Mononuclear cell (primary cell): ENCODE measurements at regions not wholly inside any gene's neighbourhood (a gene's known extent, or its start where the extent isn't known, plus 50 kb on each side); places are given as distances from the start of the nearest gene placed in this dataset.

Source experiments
- H3K27me3 ChIP-seq: 2 replicates; pipeline ENCODE4 v1.6.0; 2011; ENCODE audit warnings: low read length, control low read depth; ENCODE audit not compliant: insufficient read depth
- H3K4me1 ChIP-seq: 2 replicates; pipeline ENCODE4 v1.5.1; 2011; ENCODE audit warnings: mild to moderate bottlenecking, low read length, control low read depth; ENCODE audit not compliant: insufficient read depth
- H3K4me3 ChIP-seq: 2 replicates; pipeline ENCODE4 v1.5.1; 2011; ENCODE audit warnings: mild to moderate bottlenecking, low read length, moderate library complexity
- H3K9me3 ChIP-seq: 2 replicates; pipeline ENCODE4 v1.5.1; 2011; ENCODE audit warnings: low read depth, mild to moderate bottlenecking, control low read depth, low read length

DNA sequence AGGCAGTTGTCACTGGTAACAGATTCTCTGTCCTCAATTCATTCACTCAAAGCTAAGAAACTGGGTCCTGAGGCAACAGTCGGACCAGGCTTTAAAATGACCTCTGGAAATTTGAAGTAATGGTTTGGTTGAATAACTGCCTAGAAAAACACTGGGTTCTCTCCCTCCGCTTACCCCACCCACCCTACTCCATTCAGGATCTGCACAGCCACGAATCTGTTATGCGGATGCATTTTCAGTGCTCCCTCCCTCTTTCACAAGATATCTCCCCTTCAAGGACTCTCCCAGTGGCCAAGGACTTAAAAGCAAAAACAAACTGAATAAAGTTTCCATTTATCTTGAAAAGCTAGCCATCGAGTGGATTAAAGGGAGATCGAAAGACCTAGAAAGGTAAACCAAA is 260.2 kb upstream of the ANKRD55 start:
- Histone ChIP-seq H3K9me3 (no peaks in the 10 kb centered on the region), H3K4me3 (no peak overlapping the region)

DNA sequence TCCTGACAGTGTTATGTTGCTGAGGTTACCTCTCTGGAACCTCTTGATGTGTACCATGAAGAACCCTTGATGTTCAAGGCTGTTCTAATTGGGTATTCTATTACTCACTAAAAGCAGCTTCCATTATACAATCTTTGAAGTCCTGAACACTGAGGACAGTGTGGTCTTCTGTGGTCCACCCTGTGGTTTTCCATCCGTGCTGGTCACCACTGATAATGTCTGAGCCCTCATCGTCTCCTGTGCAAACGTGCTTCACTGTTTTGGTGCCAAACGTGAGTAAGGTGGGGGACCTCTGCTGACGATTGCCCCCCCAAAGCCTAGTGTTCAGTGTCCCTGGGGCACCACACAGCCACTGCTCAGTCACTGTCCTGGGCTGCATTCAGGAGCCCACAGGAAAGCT is 259.7 kb upstream of the ANKRD55 start:
- H3K4me3 ChIP-seq = no peak overlapping the region
- H3K4me1 ChIP-seq = peaks cover 24% of the 10 kb centered on the region
- no peaks in the 10 kb centered on the region for H3K27me3 ChIP-seq
- H3K9me3 ChIP-seq = no peaks in the 10 kb centered on the region

More for the DNA sequence above, 260.2 kb upstream of the ANKRD55 start:
- Histone ChIP-seq H3K27me3 (no peaks in the 10 kb centered on the region), H3K4me1 (peaks cover 24% of the 10 kb centered on the region)

DNA sequence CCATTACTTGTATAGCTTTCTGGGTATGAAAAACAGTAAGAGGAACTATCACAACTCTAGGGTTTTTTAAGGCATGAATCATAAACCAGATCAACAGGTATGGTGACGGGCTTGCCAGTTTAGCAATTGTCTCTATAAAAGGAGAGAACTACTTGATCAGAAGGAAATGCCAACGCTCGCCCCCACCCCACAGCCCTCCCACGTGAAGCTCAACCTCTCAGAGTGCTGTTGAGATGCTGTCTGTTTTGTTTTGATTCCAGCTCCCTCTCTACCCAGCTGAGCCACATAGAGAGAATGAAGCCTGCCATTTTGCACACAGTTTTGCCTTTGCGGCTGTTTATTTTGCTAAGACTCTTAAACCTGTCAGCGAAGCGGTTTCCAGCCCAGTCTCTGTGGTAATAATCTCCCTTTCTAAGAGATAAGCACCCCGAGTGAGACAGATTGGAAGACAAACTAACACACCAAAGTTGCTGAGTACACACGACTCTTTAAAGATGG is 257.9 kb upstream of the ANKRD55 start:
- H3K9me3 ChIP-seq = no peaks in the 10 kb centered on the region

DNA sequence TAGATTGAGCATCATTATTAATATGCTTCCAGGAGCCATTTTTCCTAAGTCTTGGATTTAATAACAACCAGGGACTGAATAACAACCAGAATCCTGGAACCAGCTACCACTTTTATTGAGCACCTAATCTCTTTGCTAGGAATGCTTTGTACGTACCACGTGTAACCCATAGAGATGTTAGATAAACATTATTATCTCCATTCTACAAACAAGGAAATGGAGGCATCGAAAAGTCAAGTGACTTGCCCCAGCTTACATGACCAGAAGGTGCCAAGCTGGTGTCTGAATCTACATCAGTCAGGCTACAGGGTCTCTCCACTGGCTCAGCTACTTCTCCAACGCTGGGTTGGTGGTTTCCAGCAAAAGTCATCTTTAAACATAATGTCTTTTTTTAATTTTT is 256.1 kb upstream of the ANKRD55 start:
- no peaks in the 10 kb centered on the region for H3K27me3 ChIP-seq
- peaks cover 14% of the 10 kb centered on the region for H3K4me1 ChIP-seq
- H3K4me3 ChIP-seq = no peak overlapping the region
- H3K9me3 ChIP-seq = no peaks in the 10 kb centered on the region

More for the DNA sequence above, 257.9 kb upstream of the ANKRD55 start:
- no peak overlapping the region for H3K4me3 ChIP-seq
- no peaks in the 10 kb centered on the region for H3K27me3 ChIP-seq
- peaks cover 19% of the 10 kb centered on the region for H3K4me1 ChIP-seq

DNA sequence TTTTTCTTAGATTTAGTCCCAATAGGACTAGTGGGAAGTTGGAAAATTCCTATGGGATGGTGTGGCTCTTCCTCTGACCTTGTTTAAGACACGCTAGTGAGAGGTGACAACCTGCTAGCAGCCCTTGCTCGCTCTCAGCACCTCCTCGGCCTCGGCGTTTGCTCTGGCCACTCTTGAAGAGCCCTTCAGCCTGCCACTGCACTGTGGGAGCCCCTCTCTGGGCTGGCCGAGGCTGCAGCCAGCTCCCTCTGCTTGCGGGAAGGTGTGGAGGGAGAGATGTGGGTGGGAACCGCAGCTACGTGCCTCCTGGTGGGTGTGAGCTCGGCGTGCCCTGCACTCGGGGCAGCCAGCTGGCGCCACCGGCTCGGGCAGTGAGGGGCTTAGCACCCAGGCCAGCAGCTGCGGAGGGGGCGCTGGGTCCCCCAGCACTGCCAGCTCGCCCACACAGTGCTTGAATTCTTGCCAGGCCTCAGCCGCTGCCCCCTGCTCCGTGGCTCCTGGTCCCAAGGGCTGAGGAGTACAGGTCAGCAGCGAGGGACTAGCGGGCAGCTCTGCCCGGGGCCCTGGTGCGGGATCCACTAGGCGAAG is 254.5 kb upstream of the ANKRD55 start:
- Histone ChIP-seq H3K4me1 (peaks cover 10% of the 10 kb centered on the region), H3K4me3 (no peak overlapping the region), H3K9me3 (no peaks in the 10 kb centered on the region), H3K27me3 (no peaks in the 10 kb centered on the region)

DNA sequence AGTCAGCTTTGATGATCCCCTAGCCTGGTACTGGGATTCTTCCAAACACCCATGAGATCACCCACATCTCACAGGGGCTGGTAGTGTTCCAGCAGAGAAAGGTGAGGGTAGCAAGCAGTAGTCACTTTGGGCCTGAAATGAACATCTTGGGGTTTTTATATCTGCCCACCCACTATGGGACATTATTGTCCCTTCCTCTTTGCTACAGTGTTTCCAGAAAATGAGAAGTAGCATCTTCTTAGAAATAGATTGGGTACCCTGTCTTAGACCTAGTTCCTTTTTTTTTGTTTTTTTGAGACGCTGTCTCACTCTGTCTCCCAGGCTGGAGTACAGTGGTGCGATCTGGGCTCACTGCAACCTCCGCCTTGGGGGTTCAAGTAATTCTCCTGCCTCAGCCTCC is 249.2 kb upstream of the ANKRD55 start:
- Histone ChIP-seq H3K27me3 (no peaks in the 10 kb centered on the region), H3K4me3 (no peak overlapping the region), H3K9me3 (no peaks in the 10 kb centered on the region), H3K4me1 (peaks cover 45% of the 10 kb centered on the region)

DNA sequence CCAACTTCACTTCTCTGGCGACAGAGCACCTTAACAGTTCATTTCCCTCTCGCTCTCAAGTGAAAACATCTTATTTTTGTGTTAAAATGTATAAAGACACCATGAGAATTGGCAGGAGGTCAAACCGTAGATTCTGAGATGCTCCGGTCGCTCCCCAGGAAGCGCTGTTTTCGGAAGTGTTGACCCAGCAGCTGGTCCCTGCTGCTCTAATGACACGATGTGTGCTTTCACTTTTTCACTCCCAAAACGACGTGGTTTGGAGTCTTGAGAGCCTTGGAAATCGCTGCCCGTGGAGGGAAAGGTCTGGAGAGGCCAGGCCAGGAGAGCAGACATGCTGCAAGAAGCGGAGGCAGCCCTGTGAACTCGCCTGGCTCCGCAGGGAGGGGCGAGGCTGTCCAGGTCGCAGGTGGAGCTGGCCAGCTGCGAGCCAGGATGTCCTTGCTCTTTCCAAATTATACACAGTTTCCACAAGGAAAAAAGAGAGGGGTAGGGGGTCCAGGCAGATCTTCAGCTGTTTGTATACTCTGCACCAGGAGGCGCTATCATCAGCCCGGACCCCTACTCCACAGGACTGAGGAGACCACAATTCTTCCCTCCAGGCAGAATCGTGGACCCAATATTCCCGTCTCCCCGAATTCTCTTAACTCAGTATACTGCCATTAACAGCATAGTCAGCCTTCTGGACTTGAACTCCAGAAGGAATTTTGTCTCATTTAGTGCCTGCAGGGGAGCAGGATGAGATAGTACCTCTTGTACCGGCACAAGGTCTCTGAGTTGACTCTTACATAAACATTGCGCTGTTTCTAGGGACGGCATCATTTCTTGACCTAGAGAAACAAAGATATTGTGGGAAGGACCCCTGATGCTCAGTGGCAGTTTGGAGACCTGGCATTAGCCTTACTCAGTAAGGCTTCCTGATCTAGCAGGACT is 248.6 kb upstream of the ANKRD55 start:
- Histone ChIP-seq H3K4me3 (peak overlapping the region; percentile 42), H3K9me3 (no peaks in the 10 kb centered on the region), H3K4me1 (peaks cover 52% of the 10 kb centered on the region), H3K27me3 (no peaks in the 10 kb centered on the region)

DNA sequence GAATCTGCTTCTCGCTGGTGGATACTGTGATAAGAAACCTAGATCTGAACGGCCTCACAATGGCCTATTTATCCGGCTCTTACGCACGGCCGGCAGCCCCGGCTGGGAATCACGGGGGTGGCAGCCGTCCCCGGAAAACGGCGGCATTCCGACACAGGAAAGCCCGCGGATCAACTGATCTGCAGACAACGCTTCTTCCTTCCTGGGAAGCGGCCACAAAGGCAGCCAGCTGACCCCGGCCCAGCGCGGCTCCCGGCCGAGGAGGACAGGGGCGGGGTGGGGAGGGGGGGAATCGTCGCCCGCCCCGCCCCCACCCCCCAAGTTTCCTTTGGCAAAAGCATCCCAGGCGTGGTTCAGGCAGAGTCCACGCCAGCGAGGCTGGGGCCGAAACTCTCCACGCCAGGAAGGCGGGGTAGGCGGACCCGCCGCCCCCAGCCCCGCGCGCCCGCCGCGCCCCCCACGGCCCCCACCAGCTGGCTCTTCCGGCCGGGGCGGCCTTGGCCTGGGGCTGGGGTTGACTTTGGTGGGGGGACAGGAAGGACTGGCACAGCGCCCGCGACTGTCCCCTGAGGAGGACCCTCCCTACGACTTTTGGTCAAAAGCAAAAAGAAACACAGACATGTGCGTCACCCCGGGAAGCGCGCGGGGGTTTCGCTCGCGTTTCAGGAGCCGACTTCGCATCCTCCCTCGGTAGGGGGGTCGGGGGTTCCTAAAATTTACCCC is 247.7 kb upstream of the ANKRD55 start:
- peaks cover 60% of the 10 kb centered on the region for H3K4me1 ChIP-seq
- no peaks in the 10 kb centered on the region for H3K27me3 ChIP-seq
- H3K4me3 ChIP-seq = peak overlapping the region; percentile 42
- H3K9me3 ChIP-seq = no peaks in the 10 kb centered on the region

DNA sequence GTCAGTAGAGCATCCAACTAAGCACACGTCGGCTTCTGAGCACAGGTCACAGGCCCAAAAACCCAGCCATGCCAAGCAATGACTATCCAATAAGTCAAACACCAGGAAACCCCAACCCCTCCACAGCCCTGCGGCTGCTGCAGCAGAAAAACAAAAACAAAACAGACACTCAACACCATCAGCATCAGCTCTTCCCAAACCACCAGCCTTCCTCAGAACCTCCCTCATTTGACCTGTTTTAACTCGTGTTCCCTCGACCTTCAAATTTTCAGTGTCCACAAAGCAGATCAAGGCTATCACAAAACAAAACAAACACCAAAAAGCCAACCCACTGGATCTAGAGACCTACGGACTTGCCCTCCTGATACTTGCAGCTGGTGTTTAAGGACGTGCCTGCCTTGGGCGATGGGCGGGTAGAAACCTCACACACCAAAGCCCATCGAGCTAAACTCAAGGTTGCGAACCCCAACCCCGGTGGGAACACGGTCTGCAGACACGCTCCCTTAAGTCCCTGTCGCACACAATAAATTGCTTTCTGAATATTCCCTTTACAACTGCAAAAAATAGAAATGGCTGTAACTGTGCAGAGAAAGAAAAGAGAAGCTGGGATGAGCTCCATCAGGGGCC is 247.1 kb upstream of the ANKRD55 start:
- H3K4me1 ChIP-seq = peaks cover 63% of the 10 kb centered on the region

DNA sequence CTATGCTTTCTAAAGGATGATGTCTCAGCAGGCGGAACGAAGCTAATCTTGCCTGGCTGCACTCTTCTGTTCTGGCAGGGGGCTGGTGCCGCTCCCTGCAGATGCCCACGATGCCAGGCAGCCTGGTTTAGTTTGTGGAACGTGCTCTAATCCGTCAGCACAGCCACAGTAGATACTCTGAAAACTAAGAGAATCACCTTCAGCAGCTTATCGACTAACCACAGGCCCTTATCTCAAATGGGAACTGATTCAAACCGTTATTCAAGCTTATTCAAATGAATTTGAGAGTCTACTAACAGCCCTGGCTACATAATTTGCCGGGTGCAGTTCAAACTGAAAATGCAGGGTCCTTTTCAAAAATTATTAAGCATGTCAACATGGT is 246.6 kb upstream of the ANKRD55 start:
- H3K27me3 ChIP-seq = no peaks in the 10 kb centered on the region
- no peak overlapping the region for H3K4me3 ChIP-seq
- no peaks in the 10 kb centered on the region for H3K9me3 ChIP-seq
- peaks cover 63% of the 10 kb centered on the region for H3K4me1 ChIP-seq

More for the DNA sequence above, 247.1 kb upstream of the ANKRD55 start:
- Histone ChIP-seq H3K9me3 (no peaks in the 10 kb centered on the region), H3K4me3 (peak overlapping the region; percentile 42), H3K27me3 (no peaks in the 10 kb centered on the region)

DNA sequence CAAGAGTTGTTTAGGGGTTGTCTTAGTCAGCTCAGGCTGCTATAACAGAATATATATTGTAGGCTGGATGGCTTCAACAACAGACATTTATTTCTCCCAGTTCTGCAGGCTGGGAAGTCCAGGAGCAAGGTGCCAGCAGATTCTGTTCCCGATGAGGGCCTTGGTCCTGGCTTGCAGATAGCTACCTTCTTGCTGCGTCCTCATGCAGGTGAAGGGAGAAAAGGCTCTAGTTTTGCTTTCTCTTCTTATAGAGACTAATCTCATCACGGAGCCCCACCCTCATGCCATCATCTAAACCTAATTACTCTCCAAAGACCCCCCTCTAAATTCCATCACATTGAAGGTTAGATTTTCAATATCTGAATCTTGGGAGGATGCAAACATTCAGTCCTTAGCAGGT is 246.0 kb upstream of the ANKRD55 start:
- no peaks in the 10 kb centered on the region for H3K27me3 ChIP-seq
- no peaks in the 10 kb centered on the region for H3K9me3 ChIP-seq
- no peak overlapping the region for H3K4me3 ChIP-seq
- peaks cover 63% of the 10 kb centered on the region for H3K4me1 ChIP-seq

DNA sequence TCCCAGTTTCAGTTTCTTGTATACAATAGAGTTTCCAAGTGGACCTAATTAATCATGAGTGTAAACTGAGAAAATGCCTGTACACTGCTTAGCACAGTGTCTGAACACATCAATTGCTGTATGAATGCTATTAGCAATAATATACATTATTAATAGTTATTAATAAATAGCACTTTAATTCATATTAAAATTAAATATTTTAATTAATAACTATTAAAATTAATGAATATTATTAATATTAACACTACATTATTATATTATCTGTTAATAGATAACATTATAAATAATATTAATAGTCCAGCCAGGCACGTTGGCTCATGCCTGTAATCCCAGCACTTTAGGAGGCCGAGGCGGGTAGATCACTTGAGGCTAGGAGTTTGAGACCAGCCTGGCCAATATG is 244.9 kb upstream of the ANKRD55 start:
- H3K4me3 ChIP-seq = no peak overlapping the region
- H3K27me3 ChIP-seq = no peaks in the 10 kb centered on the region
- peaks cover 62% of the 10 kb centered on the region for H3K4me1 ChIP-seq
- H3K9me3 ChIP-seq = no peaks in the 10 kb centered on the region

DNA sequence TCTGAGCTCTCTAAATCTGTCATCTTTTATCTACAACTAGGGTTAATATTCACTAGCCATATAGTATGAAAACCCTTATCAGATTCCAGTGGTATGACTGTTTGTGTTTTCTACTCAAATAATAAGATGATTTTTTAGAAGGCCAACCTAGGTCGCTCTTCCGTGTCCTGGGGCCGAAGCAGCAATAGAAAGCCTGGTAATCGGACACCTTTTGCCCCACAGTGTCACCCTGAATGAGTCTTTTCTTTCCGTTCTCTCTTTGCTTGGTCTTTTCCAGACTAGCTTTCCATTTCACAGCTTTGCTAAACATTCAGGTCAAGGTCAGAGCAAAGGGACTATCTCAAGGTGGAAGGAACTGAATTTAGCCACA is 243.3 kb upstream of the ANKRD55 start:
- no peak overlapping the region for H3K4me3 ChIP-seq
- H3K4me1 ChIP-seq = peaks cover 46% of the 10 kb centered on the region
- H3K9me3 ChIP-seq = no peaks in the 10 kb centered on the region
- H3K27me3 ChIP-seq = no peaks in the 10 kb centered on the region

DNA sequence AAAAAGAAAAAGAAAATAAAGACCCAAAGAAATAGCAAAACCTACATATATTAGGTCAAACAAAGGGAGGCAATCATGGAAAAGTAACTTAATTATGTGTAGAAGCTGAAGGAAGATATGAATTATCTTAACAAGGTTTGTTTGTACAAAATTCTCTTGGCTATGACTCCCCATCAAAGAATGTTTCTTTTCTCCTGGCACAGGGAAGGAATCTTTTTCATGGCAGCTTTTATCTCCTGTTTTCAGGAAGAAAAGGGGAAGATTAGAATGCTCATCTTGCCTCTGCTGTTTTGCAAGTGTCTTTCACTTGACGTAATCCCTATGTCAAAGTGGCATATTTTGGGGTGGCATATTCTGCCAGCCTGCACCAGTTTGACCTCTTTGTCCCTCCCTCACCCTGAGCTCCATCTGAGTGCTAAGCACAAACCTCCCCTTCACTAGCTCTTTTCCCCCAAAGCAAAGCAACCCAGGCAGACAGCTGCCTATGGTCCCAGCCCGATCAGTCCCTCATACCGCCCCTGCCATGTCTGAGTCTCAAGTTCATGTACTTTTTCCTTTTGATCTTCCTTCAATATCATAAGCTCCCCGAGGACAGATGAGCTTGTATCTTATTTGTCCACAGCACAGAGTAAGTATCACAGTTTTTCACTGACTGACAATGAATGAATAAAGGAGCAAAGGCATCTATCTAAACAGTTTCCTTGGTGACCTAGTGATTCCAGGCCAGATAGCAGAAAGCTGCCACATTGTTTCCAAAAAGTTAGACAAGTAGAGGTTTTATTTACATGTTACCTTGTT is 242.8 kb upstream of the ANKRD55 start:
- Histone ChIP-seq H3K27me3 (no peaks in the 10 kb centered on the region), H3K4me1 (peaks cover 43% of the 10 kb centered on the region), H3K9me3 (no peaks in the 10 kb centered on the region), H3K4me3 (no peak overlapping the region)
